A673 (cell line): ENCODE measurements at regions not wholly inside any gene's neighbourhood (a gene's known extent, or its start where the extent isn't known, plus 50 kb on each side); places are given as distances from the start of the nearest gene placed in this dataset.

ENCODE experiments used
- BruUV-seq: library from RNA; stranded (reverse); fragments of 400-500 nt; replicated peaks from 2 replicates; lab custom pipeline; 2021; lab: Mats Ljungman, UMichigan
- CTCF ChIA-PET: fragments of 300-600 bp; sonication (Branson Sonifier 250); formaldehyde crosslinking; loops from one replicate; lab custom pipeline; 2022; ENCODE audit warnings: antibody characterized with exemption; lab: Charles Lee
- POLR2A ChIA-PET: fragments of 300-600 bp; sonication (Branson Sonifier 250); formaldehyde crosslinking; loops from one replicate; lab custom pipeline; 2022; ENCODE audit warnings: antibody characterized with exemption; ENCODE audit not compliant: low non-redundant PET; lab: Charles Lee
- DNase-seq: peaks from one replicate; pipeline ENCODE4 v3.0.0-alpha.2; 2015; ENCODE audit warnings: low spot score
- H3K27ac ChIP-seq: fragments of 200-600 bp; sonication (generic); 2 replicates; pipeline ENCODE4 v1.5.1; 2016; ENCODE audit warnings: mixed run types, low read depth, mild to moderate bottlenecking, mixed read lengths, antibody characterized with exemption, low read length; ENCODE audit not compliant: poor library complexity, severe bottlenecking
- H3K27me3 ChIP-seq: fragments of 200-600 bp; sonication (generic); replicated peaks from 2 replicates; pipeline ENCODE4 v1.6.1; 2017; ENCODE audit warnings: mixed run types, low read depth, mild to moderate bottlenecking, mixed read lengths, antibody characterized with exemption, low read length; ENCODE audit not compliant: insufficient read depth, poor library complexity
- H3K36me3 ChIP-seq: fragments of 200-600 bp; sonication (generic); 2 replicates; pipeline ENCODE4 v1.6.1; 2016; ENCODE audit warnings: mixed run types, mild to moderate bottlenecking, mixed read lengths, antibody characterized with exemption, low read length; ENCODE audit not compliant: insufficient read depth, poor library complexity, severe bottlenecking
- H3K4me1 ChIP-seq: fragments of 200-600 bp; sonication (generic); 2 replicates; pipeline ENCODE4 v1.6.1; 2017; ENCODE audit warnings: mixed run types, mild to moderate bottlenecking, mixed read lengths, antibody characterized with exemption, low read length; ENCODE audit not compliant: insufficient read depth, poor library complexity, severe bottlenecking
- H3K4me3 ChIP-seq: fragments of 200-600 bp; sonication (generic); 2 replicates; pipeline ENCODE4 v1.5.1; 2016; ENCODE audit warnings: low read depth, mixed run types, mild to moderate bottlenecking, mixed read lengths, low read length; ENCODE audit not compliant: poor library complexity, severe bottlenecking
- H3K9me3 ChIP-seq: fragments of 200-600 bp; sonication (generic); 2 replicates; pipeline ENCODE4 v1.6.1; 2016; ENCODE audit warnings: mixed run types, low read depth, mild to moderate bottlenecking, mixed read lengths, antibody characterized with exemption, low read length; ENCODE audit not compliant: poor library complexity, severe bottlenecking
- CTCF ChIP-seq: fragments of 300-800, 200-600 bp; sonication (generic); conservative IDR thresholded peaks from 2 replicates; pipeline ENCODE4 v1.5.1; 2017; ENCODE audit warnings: low read depth, mild to moderate bottlenecking, antibody characterized with exemption, low read length, moderate library complexity, mixed read lengths
- EZH2 ChIP-seq: fragments of 200-600 bp; sonication (generic); IDR thresholded peaks from 2 replicates; pipeline ENCODE4 v1.6.1; 2017; ENCODE audit warnings: borderline replicate concordance, low read depth, mild to moderate bottlenecking, mixed read lengths, antibody characterized with exemption, low read length; ENCODE audit not compliant: poor library complexity, severe bottlenecking
- intact Hi-C: fragments of 100-400 bp; cut with micrococcal nuclease; formaldehyde crosslinking; loops from one replicate; pipeline ENCODE4 v1.10.0; 2022; ENCODE audit not compliant: unreplicated experiment

GRCh38 chr3:40723083-40723660 is 198.4 kb downstream of the ZNF621 start:
- no peak for DNase-seq
- TF ChIP-seq CTCF, result no peak
- no peak for TF ChIP-seq EZH2
- Histone ChIP-seq H3K36me3 (no peaks in the 10 kb centered on the region), H3K27me3 (no peaks in the 10 kb centered on the region), H3K9me3 (no peaks in the 10 kb centered on the region), H3K4me1 (no peaks in the 10 kb centered on the region), H3K4me3 (no peak overlapping the region), H3K27ac (no peak overlapping the region)
- intact Hi-C loops, result no loop called here
- POLR2A ChIA-PET, result no interaction called here
- BruUV-seq, result no TSS peak
- CTCF ChIA-PET, result no interaction called here

- no peak for DNase-seq
- no TSS peak for BruUV-seq
- no peaks in the 10 kb centered on the region for H3K9me3 ChIP-seq
- no peaks in the 10 kb centered on the region for H3K36me3 ChIP-seq
- no peaks in the 10 kb centered on the region for H3K4me1 ChIP-seq
- no peak for TF ChIP-seq EZH2
- TF ChIP-seq CTCF, result no peak
- H3K27ac ChIP-seq, result no peak overlapping the region
- ChIA-PET POLR2A (no interaction called here), CTCF (no interaction called here)
- H3K27me3 ChIP-seq, result no peaks in the 10 kb centered on the region
- intact Hi-C loops, result no loop called here
- H3K4me3 ChIP-seq, result no peak overlapping the region
Observed at GRCh38 chr3:40725031-40725430, 200.3 kb downstream of the ZNF621 start.

GRCh38 chr3:40731445-40731844 is 206.7 kb downstream of the ZNF621 start:
- intact Hi-C loops, result no loop called here
- no peak for DNase-seq
- no peaks in the 10 kb centered on the region for H3K9me3 ChIP-seq
- ChIA-PET CTCF (no interaction called here), POLR2A (no interaction called here)
- no peak overlapping the region for H3K4me3 ChIP-seq
- BruUV-seq, result no TSS peak
- H3K27ac ChIP-seq, result no peak overlapping the region
- TF ChIP-seq CTCF, result no peak
- TF ChIP-seq EZH2, result no peak
- no peaks in the 10 kb centered on the region for H3K27me3 ChIP-seq
- no peaks in the 10 kb centered on the region for H3K36me3 ChIP-seq
- no peaks in the 10 kb centered on the region for H3K4me1 ChIP-seq
